Stomach (tissue), 4 donors: ENCODE measurements at regions not wholly inside any gene's neighbourhood (a gene's known extent, or its start where the extent isn't known, plus 50 kb on each side); places are given as distances from the start of the nearest gene placed in this dataset.

Experiments used
- EP300 ChIP-seq: sonication (generic); formaldehyde crosslinking; IDR thresholded peaks from one replicate; pipeline ENCODE4 v1.6.1; 2017; ENCODE audit warnings: antibody characterized with exemption
- POLR2A ChIP-seq, 4 donors: fragments of 450-650 bp; IDR thresholded peaks; one replicate each; pipeline ENCODE4 v1.6.1; 2016; ENCODE audit warnings: antibody characterized with exemption in 4 of 4, control low read depth in 2 of 4, mild to moderate bottlenecking in 1 of 4, moderate library complexity in 1 of 4
- POLR2AphosphoS5 ChIP-seq, 3 donors: sonication (generic); formaldehyde crosslinking; IDR thresholded peaks; one replicate each; pipeline ENCODE4 v1.6.1; 2016; ENCODE audit warnings: antibody characterized with exemption in 3 of 3
- TF ChIP-seq, protein P1 (sequence below), 7 experiments: fragments of 450-650 bp in 4 of 7; fragments of 200-600 bp in 3 of 7; sonication (generic) in 3 of 7; IDR thresholded peaks; one replicate each; pipeline ENCODE4 v1.5.1; 2016 to 2019; ENCODE audit warnings: antibody characterized with exemption in 7 of 7, control low read depth in 2 of 7, mild to moderate bottlenecking in 1 of 7

- TF ChIP-seq POLR2AphosphoS5 (IDR thresholded peaks at IDR 0.05) = no peak
- TF ChIP-seq, protein P1, sequence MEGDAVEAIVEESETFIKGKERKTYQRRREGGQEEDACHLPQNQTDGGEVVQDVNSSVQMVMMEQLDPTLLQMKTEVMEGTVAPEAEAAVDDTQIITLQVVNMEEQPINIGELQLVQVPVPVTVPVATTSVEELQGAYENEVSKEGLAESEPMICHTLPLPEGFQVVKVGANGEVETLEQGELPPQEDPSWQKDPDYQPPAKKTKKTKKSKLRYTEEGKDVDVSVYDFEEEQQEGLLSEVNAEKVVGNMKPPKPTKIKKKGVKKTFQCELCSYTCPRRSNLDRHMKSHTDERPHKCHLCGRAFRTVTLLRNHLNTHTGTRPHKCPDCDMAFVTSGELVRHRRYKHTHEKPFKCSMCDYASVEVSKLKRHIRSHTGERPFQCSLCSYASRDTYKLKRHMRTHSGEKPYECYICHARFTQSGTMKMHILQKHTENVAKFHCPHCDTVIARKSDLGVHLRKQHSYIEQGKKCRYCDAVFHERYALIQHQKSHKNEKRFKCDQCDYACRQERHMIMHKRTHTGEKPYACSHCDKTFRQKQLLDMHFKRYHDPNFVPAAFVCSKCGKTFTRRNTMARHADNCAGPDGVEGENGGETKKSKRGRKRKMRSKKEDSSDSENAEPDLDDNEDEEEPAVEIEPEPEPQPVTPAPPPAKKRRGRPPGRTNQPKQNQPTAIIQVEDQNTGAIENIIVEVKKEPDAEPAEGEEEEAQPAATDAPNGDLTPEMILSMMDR (IDR thresholded peaks at IDR 0.05) = no peak
- no peak for TF ChIP-seq POLR2A (IDR thresholded peaks at IDR 0.05)
- TF ChIP-seq EP300 = no peak
Observed at GRCh38 chr13:106407338-106407737, 128.1 kb downstream of the EFNB2 start.
